ENCODE measurements at regions not wholly inside any gene's neighbourhood (a gene's known extent, or its start where the extent isn't known, plus 50 kb on each side); places are given as distances from the start of the nearest gene placed in this dataset.

- H3K27me3 ChIP-seq (replicated peaks; ENCODE audit: insufficient read depth, low read depth, low read length, poor library complexity): no peaks in the 10 kb centered on the region
- no peak overlapping the region for H3K27ac ChIP-seq (ENCODE audit: low read depth, low read length, poor library complexity, severe bottlenecking)
- no peak overlapping the region for H3K4me3 ChIP-seq (ENCODE audit: low read depth, low read length, poor library complexity, severe bottlenecking)
- intact Hi-C loops (cut with micrococcal nuclease; ENCODE audit: unreplicated experiment): no loop called here
- BruUV-seq (replicated peaks): no TSS peak
- DNase-seq (ENCODE audit: low spot score): no peak
- TF ChIP-seq CTCF (conservative IDR thresholded peaks at IDR 0.05; ENCODE audit: low read depth, low read length) (no peak), EZH2 (IDR thresholded peaks at IDR 0.05; ENCODE audit: borderline replicate concordance, low read depth, low read length, poor library complexity, severe bottlenecking) (no peak)
- H3K9me3 ChIP-seq (ENCODE audit: low read depth, low read length, poor library complexity, severe bottlenecking): no peaks in the 10 kb centered on the region
- H3K36me3 ChIP-seq (ENCODE audit: insufficient read depth, low read length, poor library complexity, severe bottlenecking): no peaks in the 10 kb centered on the region
- POLR2A ChIA-PET (ENCODE audit: low non-redundant PET): no interaction called here
- CTCF ChIA-PET: no interaction called here
- no peaks in the 10 kb centered on the region for H3K4me1 ChIP-seq (ENCODE audit: insufficient read depth, low read length, poor library complexity, severe bottlenecking)
Observed at GRCh38 chr10:3568392-3568791, 216.6 kb downstream of the KLF6 start.

- CTCF ChIA-PET: no interaction called here
- TF ChIP-seq CTCF (conservative IDR thresholded peaks at IDR 0.05; ENCODE audit: low read depth, low read length) (no peak), EZH2 (IDR thresholded peaks at IDR 0.05; ENCODE audit: borderline replicate concordance, low read depth, low read length, poor library complexity, severe bottlenecking) (no peak)
- no peak overlapping the region for H3K27ac ChIP-seq (ENCODE audit: low read depth, low read length, poor library complexity, severe bottlenecking)
- intact Hi-C loops (cut with micrococcal nuclease; ENCODE audit: unreplicated experiment): no loop called here
- H3K9me3 ChIP-seq (ENCODE audit: low read depth, low read length, poor library complexity, severe bottlenecking): no peaks in the 10 kb centered on the region
- no TSS peak for BruUV-seq (replicated peaks)
- DNase-seq (ENCODE audit: low spot score): no peak
- H3K4me1 ChIP-seq (ENCODE audit: insufficient read depth, low read length, poor library complexity, severe bottlenecking): no peaks in the 10 kb centered on the region
- no peaks in the 10 kb centered on the region for H3K27me3 ChIP-seq (replicated peaks; ENCODE audit: insufficient read depth, low read depth, low read length, poor library complexity)
- POLR2A ChIA-PET (ENCODE audit: low non-redundant PET): no interaction called here
- H3K4me3 ChIP-seq (ENCODE audit: low read depth, low read length, poor library complexity, severe bottlenecking): no peak overlapping the region
- no peaks in the 10 kb centered on the region for H3K36me3 ChIP-seq (ENCODE audit: insufficient read depth, low read length, poor library complexity, severe bottlenecking)
Observed at GRCh38 chr10:3567291-3567963, 217.6 kb downstream of the KLF6 start.

- BruUV-seq (replicated peaks): no TSS peak
- intact Hi-C loops (cut with micrococcal nuclease; ENCODE audit: unreplicated experiment): no loop called here
- Histone ChIP-seq H3K4me1 (ENCODE audit: insufficient read depth, low read length, poor library complexity, severe bottlenecking) (no peaks in the 10 kb centered on the region), H3K9me3 (ENCODE audit: low read depth, low read length, poor library complexity, severe bottlenecking) (no peaks in the 10 kb centered on the region), H3K27me3 (replicated peaks; ENCODE audit: insufficient read depth, low read depth, low read length, poor library complexity) (no peaks in the 10 kb centered on the region), H3K36me3 (ENCODE audit: insufficient read depth, low read length, poor library complexity, severe bottlenecking) (no peaks in the 10 kb centered on the region), H3K27ac (ENCODE audit: low read depth, low read length, poor library complexity, severe bottlenecking) (no peak overlapping the region), H3K4me3 (ENCODE audit: low read depth, low read length, poor library complexity, severe bottlenecking) (no peak overlapping the region)
- ChIA-PET CTCF (no interaction called here), POLR2A (ENCODE audit: low non-redundant PET) (no interaction called here)
- TF ChIP-seq CTCF (conservative IDR thresholded peaks at IDR 0.05; ENCODE audit: low read depth, low read length): no peak
- no peak for TF ChIP-seq EZH2 (IDR thresholded peaks at IDR 0.05; ENCODE audit: borderline replicate concordance, low read depth, low read length, poor library complexity, severe bottlenecking)
- DNase-seq (ENCODE audit: low spot score): no peak
Observed at GRCh38 chr10:3566627-3567026, 218.4 kb downstream of the KLF6 start.

Data from A673 (cell line).